HG03571 (cell line): ENCODE measurements at regions not wholly inside any gene's neighbourhood (a gene's known extent, or its start where the extent isn't known, plus 50 kb on each side); places are given as distances from the start of the nearest gene placed in this dataset.
"Not testable (repeated sequence)": the region's sequence is repeated elsewhere in the genome, so short reads cannot be mapped to it uniquely, and the experiment has no call there.

ENCODE experiments used
- ATAC-seq: cut with Tn5 transposase; IDR thresholded peaks from one replicate; pipeline ENCODE4 v1.9.1; 2021; ENCODE audit not compliant: unreplicated experiment

- ATAC-seq: no peak
These were observed 183.7 kb upstream of the TMEM132C start for GRCh38 chr12:128083132-128083729.

- no peak for ATAC-seq
These were observed 178.0 kb upstream of the TMEM132C start for GRCh38 chr12:128088926-128089325.

GRCh38 chr12:128089961-128090360, 177.0 kb upstream of the TMEM132C start:
- no peak for ATAC-seq

- ATAC-seq: no peak
These were observed 175.8 kb upstream of the TMEM132C start for GRCh38 chr12:128091101-128091720.

- no peak for ATAC-seq
These were observed 175.0 kb upstream of the TMEM132C start for GRCh38 chr12:128091951-128092382.

GRCh38 chr12:128098730-128099129, 168.2 kb upstream of the TMEM132C start:
- ATAC-seq: no peak

GRCh38 chr12:128103152-128103551, 163.8 kb upstream of the TMEM132C start:
- no peak for ATAC-seq

GRCh38 chr12:128109236-128109635, 157.7 kb upstream of the TMEM132C start:
- ATAC-seq: no peak

- no peak for ATAC-seq
These were observed 157.3 kb upstream of the TMEM132C start for GRCh38 chr12:128109636-128110035.

- no peak for ATAC-seq
These were observed 155.6 kb upstream of the TMEM132C start for GRCh38 chr12:128111333-128111732.

GRCh38 chr12:128111951-128112350, 155.0 kb upstream of the TMEM132C start:
- no peak for ATAC-seq

- ATAC-seq: not testable (repeated sequence)
These were observed 153.7 kb upstream of the TMEM132C start for GRCh38 chr12:128113250-128113649.

- no peak for ATAC-seq
These were observed 152.5 kb upstream of the TMEM132C start for GRCh38 chr12:128114485-128114884.

GRCh38 chr12:128116537-128116936, 150.4 kb upstream of the TMEM132C start:
- no peak for ATAC-seq

- no peak for ATAC-seq
These were observed 146.9 kb upstream of the TMEM132C start for GRCh38 chr12:128120035-128120434.

- no peak for ATAC-seq
These were observed 145.5 kb upstream of the TMEM132C start for GRCh38 chr12:128121424-128121823.

GRCh38 chr12:128123096-128123495, 143.9 kb upstream of the TMEM132C start:
- ATAC-seq: no peak

- ATAC-seq: no peak
These were observed 135.0 kb upstream of the TMEM132C start for GRCh38 chr12:128131955-128132354.

GRCh38 chr12:128133321-128134073, 133.5 kb upstream of the TMEM132C start:
- no peak for ATAC-seq

- no peak for ATAC-seq
These were observed 129.8 kb upstream of the TMEM132C start for GRCh38 chr12:128137140-128137539.

GRCh38 chr12:128138125-128138524, 128.8 kb upstream of the TMEM132C start:
- ATAC-seq: no peak

GRCh38 chr12:128140551-128140950, 126.4 kb upstream of the TMEM132C start:
- ATAC-seq: no peak
